ENCODE measurements at regions not wholly inside any gene's neighbourhood (a gene's known extent, or its start where the extent isn't known, plus 50 kb on each side); places are given as distances from the start of the nearest gene placed in this dataset.

GRCh38 chr6:105795366-105795765, 290.8 kb upstream of the PRDM1 start:
- Histone ChIP-seq H3K27ac (ENCODE audit: low read depth) (no peak overlapping the region), H4K20me1 (replicated peaks; ENCODE audit: insufficient read depth) (no peaks in the 10 kb centered on the region), H3K79me2 (replicated peaks; ENCODE audit: insufficient read depth) (no peaks in the 10 kb centered on the region), H3K4me2 (no peak overlapping the region), H3K4me1 (ENCODE audit: insufficient read depth) (no peaks in the 10 kb centered on the region; the same call in none of the 2 replicates), H3F3A (replicated peaks; ENCODE audit: low read depth) (no peaks in the 10 kb centered on the region), H3K27me3 (ENCODE audit: insufficient read depth) (no peaks in the 10 kb centered on the region), H3K36me3 (ENCODE audit: insufficient read depth) (no peaks in the 10 kb centered on the region), H2AFZ (peak overlapping the region; percentile 57; the same call in 1 of the 2 replicates), H3K4me3 (no peak overlapping the region), H3K9me2 (ENCODE audit: insufficient read depth) (no peaks in the 10 kb centered on the region)
- ATAC-seq (no peak), DNase-seq (ENCODE audit: low spot score) (no peak)
- Mint-ChIP-seq H3K27ac (no peak overlapping the region), H3K4me3 (no peak overlapping the region), H3K27me3 (ENCODE audit: insufficient read depth, low read depth, poor library complexity) (no peaks in the 10 kb centered on the region), H3K4me1 (peaks cover 12% of the 10 kb centered on the region; the same call in 2 of the 3 replicates), H3K9me3 (no peaks in the 10 kb centered on the region), H3K36me3 (ENCODE audit: low read depth) (no peaks in the 10 kb centered on the region)
- no peak for TF ChIP-seq REST (IDR thresholded peaks at IDR 0.05; ENCODE audit: unreplicated experiment)
- TF ChIP-seq ZNF462 (CRISPR knock-in tag; IDR thresholded peaks at IDR 0.05) = no peak
- TF ChIP-seq ZNF331 (CRISPR knock-in tag; IDR thresholded peaks at IDR 0.05; ENCODE audit: low read depth) = no peak
- no peak for TF ChIP-seq CREB1 (CRISPR knock-in tag; IDR thresholded peaks at IDR 0.05; ENCODE audit: low read depth)
- no peak for TF ChIP-seq ETS1 (IDR thresholded peaks at IDR 0.05)
- TF ChIP-seq JUNB (IDR thresholded peaks at IDR 0.05; ENCODE audit: unreplicated experiment) = no peak
- TF ChIP-seq EZH2 (IDR thresholded peaks at IDR 0.05; ENCODE audit: low read depth, unreplicated experiment) = no peak
- no peak for TF ChIP-seq CTCF (conservative IDR thresholded peaks at IDR 0.05; ENCODE audit: low read depth in 2 of 2)
- no peak for TF ChIP-seq NANOG (IDR thresholded peaks at IDR 0.05; ENCODE audit: borderline replicate concordance)
- TF ChIP-seq STAT1 (IDR thresholded peaks at IDR 0.05; ENCODE audit: unreplicated experiment) = no peak
- TF ChIP-seq ZNF114 (CRISPR knock-in tag; IDR thresholded peaks at IDR 0.05) = no peak
- no peak for TF ChIP-seq POLR2AphosphoS5 (IDR thresholded peaks at IDR 0.05; ENCODE audit: low read depth)
- no peak for TF ChIP-seq EZH2phosphoT487 (IDR thresholded peaks at IDR 0.05; ENCODE audit: unreplicated experiment)
